ENCODE measurements at regions not wholly inside any gene's neighbourhood (a gene's known extent, or its start where the extent isn't known, plus 50 kb on each side); places are given as distances from the start of the nearest gene placed in this dataset.
A peak's percentile ranks its signal among the peaks of the same experiment; 100 is the strongest.

DNA sequence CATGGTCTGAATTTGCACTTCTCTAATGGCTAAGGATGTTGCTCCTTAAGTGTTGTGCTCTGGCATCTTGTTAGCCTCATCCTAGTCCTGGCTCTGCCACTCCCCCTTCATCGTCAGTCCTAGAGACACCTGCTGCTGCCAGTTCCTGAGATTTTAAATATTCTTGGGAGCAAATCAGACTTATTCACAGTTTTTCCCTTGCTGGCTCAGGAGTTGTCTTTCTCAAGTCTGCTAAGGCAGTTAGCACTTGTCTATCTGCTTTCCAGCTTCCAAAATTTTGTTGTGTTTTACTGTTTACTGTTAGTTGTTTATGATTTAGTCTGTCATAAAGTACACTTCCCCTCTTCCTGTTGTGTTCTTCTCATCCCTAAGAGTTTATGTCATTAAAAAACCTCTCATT lies 201.0 kb downstream of the KIF26A start:
- Histone ChIP-seq H3K4me1 (peaks cover 0 to 9% (median 7%) of the 10 kb centered on the region in 4 donors), H3K27ac (no peak overlapping the region), H3K4me3 (no peak overlapping the region), H3K9me3 (peaks cover 7 to 18% (median 8%) of the 10 kb centered on the region in 4 donors), H3K27me3 (peaks cover 0 to 35% (median 3%) of the 10 kb centered on the region in 3 donors), H3K36me3 (no peaks in the 10 kb centered on the region)
- DNase-seq, result no peak
- no peak for TF ChIP-seq EP300 (IDR thresholded peaks at IDR 0.05)
- TF ChIP-seq POLR2A (IDR thresholded peaks at IDR 0.05), result no peak
- TF ChIP-seq, protein P1, sequence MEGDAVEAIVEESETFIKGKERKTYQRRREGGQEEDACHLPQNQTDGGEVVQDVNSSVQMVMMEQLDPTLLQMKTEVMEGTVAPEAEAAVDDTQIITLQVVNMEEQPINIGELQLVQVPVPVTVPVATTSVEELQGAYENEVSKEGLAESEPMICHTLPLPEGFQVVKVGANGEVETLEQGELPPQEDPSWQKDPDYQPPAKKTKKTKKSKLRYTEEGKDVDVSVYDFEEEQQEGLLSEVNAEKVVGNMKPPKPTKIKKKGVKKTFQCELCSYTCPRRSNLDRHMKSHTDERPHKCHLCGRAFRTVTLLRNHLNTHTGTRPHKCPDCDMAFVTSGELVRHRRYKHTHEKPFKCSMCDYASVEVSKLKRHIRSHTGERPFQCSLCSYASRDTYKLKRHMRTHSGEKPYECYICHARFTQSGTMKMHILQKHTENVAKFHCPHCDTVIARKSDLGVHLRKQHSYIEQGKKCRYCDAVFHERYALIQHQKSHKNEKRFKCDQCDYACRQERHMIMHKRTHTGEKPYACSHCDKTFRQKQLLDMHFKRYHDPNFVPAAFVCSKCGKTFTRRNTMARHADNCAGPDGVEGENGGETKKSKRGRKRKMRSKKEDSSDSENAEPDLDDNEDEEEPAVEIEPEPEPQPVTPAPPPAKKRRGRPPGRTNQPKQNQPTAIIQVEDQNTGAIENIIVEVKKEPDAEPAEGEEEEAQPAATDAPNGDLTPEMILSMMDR (IDR thresholded peaks at IDR 0.05), result no peak
- no peak for TF ChIP-seq POLR2AphosphoS5 (IDR thresholded peaks at IDR 0.05)
- intact Hi-C loops (cut with DNase I; ENCODE audit: low total_unique reads), result no loop called here
- 59 to 87% (median 70%) methylated on average over 1 of the region's 1 CpG for WGBS, 5 donors

DNA sequence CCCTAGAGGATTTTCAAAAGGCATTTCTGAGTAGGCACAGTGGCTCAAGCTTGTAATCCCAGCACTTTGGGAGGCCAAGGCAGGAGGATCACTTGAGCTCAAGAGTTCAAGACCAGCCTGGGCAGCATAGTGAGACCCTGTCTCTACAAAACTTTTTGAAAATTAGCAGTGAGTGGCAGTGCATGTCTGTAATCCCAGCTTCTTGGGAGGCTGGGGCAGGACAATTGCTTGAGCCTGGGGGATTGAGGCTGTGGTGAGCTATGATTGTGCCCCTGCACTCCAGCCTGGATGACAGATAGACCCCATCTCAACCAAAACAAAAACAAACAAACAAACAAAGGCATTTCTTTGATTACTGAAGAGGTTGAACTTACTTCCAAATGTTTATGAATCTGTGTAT lies 201.4 kb downstream of the KIF26A start:
- intact Hi-C loops (cut with DNase I; ENCODE audit: low total_unique reads), result no loop called here
- Histone ChIP-seq H3K27ac (no peak overlapping the region), H3K9me3 (peaks cover 7 to 18% (median 8%) of the 10 kb centered on the region in 4 donors), H3K27me3 (peaks cover 0 to 35% (median 3%) of the 10 kb centered on the region in 3 donors), H3K4me1 (peaks cover 0 to 9% (median 7%) of the 10 kb centered on the region in 4 donors), H3K36me3 (no peaks in the 10 kb centered on the region), H3K4me3 (no peak overlapping the region)
- no peak for TF ChIP-seq POLR2A (IDR thresholded peaks at IDR 0.05)
- no peak for TF ChIP-seq EP300 (IDR thresholded peaks at IDR 0.05)
- TF ChIP-seq, protein P1 (IDR thresholded peaks at IDR 0.05), result no peak
- no peak for TF ChIP-seq POLR2AphosphoS5 (IDR thresholded peaks at IDR 0.05)
- no peak for DNase-seq

DNA sequence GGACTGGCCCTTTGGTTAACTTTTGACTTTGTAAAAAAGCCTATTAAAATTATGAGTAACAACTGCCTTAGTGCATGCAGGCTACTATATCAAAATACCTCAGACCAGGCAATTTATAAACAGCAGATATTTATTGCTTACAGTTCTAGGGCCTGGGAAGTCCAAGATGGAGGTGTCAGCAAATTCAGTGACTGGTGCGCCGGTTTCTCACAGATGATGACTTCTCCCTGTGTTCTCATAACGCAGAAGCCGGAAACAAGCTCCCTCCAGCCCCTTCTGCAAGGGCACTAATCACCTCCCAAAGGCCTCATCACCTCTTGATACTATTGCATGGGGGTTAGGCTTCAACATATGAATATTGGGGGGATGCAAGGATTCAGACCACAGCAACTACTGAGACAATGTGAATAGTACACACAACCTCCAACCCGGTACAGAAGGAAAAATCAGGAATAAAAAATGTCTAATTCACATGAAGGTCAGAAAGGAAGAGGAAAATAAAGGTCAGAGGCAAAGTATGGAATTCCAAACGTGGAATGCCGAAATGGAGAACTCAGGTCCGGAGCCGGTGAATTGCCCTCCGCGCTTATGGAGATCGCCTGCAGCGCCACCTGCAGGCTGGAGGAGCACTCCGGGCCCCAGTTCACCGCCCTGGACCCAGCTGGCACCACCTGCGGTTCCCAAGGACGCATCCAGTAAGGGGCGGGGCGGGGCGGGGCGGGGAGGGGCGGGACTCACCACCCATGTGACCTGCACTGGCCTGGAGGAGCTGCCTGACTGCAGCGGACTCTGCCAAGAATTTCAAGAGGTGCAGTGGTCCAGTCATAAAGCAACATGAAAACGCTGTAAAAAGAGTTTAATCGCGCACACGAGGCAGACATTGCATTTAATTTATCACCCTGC lies 203.4 kb downstream of the KIF26A start:
- Histone ChIP-seq H3K36me3 (no peaks in the 10 kb centered on the region), H3K27ac (no peak overlapping the region), H3K9me3 (peaks cover 7 to 18% (median 8%) of the 10 kb centered on the region in 4 donors), H3K27me3 (peaks cover 0 to 50% (median 3%) of the 10 kb centered on the region in 3 donors), H3K4me3 (no peak overlapping the region), H3K4me1 (peaks cover 0 to 9% (median 7%) of the 10 kb centered on the region in 4 donors)
- intact Hi-C loops (cut with DNase I; ENCODE audit: low total_unique reads), result no loop called here
- DNase-seq, result peak; percentile 49 to 84
- TF ChIP-seq, protein P1 (IDR thresholded peaks at IDR 0.05), result peak in 1 of 7 experiments; percentile 25
- TF ChIP-seq POLR2AphosphoS5 (IDR thresholded peaks at IDR 0.05), result no peak
- 50 to 70% (median 53%) methylated on average over 20 to 27 of the region's 27 CpGs for WGBS, 5 donors

DNA sequence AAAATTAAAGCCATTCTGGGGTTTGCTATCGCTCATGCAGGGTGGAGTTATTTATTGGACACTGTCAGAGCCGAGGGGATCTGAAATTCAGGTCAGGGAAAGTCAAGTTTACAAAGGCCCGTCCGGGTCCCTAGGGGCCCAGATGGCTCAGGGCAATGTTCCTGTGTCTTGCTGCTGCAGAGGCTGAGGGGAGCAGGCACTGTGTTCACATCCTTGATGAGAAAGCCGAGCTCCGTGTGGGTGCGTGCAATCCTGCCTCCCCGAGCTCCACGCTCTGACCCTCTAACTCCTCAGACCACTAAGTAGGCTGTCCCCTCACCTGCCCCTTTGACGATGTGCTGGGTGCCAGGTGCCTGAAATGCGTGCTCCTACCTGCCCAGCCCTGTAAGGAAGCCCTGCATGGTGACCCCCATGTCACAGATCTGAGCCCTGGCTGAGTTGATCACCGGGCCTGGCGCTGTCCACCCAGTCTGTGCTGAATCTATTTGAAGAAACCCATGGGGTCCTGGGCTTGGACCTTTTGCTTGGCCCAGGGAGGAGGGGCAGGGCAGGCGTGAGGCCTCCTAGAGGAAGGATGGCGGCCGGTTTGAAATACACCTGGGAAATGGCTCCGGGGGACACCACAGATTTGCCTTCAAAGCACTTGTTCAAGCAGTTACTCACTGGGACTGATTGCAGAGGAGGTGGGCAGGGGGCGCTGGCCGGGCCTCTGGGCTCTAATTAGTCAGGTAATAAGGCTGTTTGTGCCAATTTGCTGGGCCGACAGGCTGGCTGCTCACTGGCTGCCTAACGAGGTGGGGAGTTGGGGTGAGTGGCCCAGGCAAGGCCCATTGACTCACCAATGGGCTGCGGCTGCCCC lies 204.3 kb downstream of the KIF26A start:
- H3K27me3 ChIP-seq, result peaks cover 0 to 50% (median 3%) of the 10 kb centered on the region in 3 donors

More for the DNA sequence above, 204.3 kb downstream of the KIF26A start:
- H3K4me3 ChIP-seq, result no peak overlapping the region
- intact Hi-C loops (cut with DNase I; ENCODE audit: low total_unique reads), result no loop called here
- H3K27ac ChIP-seq, result no peak overlapping the region
- H3K36me3 ChIP-seq, result no peaks in the 10 kb centered on the region
- TF ChIP-seq EP300 (IDR thresholded peaks at IDR 0.05) (no peak), POLR2AphosphoS5 (IDR thresholded peaks at IDR 0.05) (no peak), POLR2A (IDR thresholded peaks at IDR 0.05) (no peak)
- TF ChIP-seq, protein P1 (IDR thresholded peaks at IDR 0.05), result no peak
- H3K9me3 ChIP-seq, result peaks cover 7 to 13% (median 8%) of the 10 kb centered on the region in 4 donors
- peak in 1 of 2 donors; percentile 21 for DNase-seq
- peaks cover 0 to 9% (median 7%) of the 10 kb centered on the region in 4 donors for H3K4me1 ChIP-seq
- WGBS, 5 donors, result 65 to 78% (median 73%) methylated on average over 21 to 22 of the region's 22 CpGs
